Stimulated activated CD4-positive, alpha-beta T cell treated with anti-CD3 and anti-CD28 coated beads, Interleukin-1b, Interleukin-23, amount 100 ng/mL, for 4 hours (primary cell): ENCODE measurements at regions not wholly inside any gene's neighbourhood (a gene's known extent, or its start where the extent isn't known, plus 50 kb on each side); places are given as distances from the start of the nearest gene placed in this dataset.

ENCODE experiments used
- DNase-seq, 2 donors: peaks; one replicate each; pipeline ENCODE4 v3.0.0-alpha.2; 2020; ENCODE audit warnings: low read depth in 2 of 2

GRCh38 chr6:33950891-33951889 lies 147.4 kb upstream of the MLN start:
- DNase-seq: no peak

GRCh38 chr6:33950472-33950881 lies 146.7 kb upstream of the MLN start:
- no peak for DNase-seq

GRCh38 chr6:33949877-33950435 lies 146.2 kb upstream of the MLN start:
- no peak for DNase-seq

GRCh38 chr6:33949111-33949510 lies 145.3 kb upstream of the MLN start:
- no peak for DNase-seq

- no peak for DNase-seq
These were observed 144.3 kb upstream of the MLN start for GRCh38 chr6:33947916-33948594.

- no peak for DNase-seq
These were observed 143.2 kb upstream of the MLN start for GRCh38 chr6:33947047-33947446.

- no peak for DNase-seq
These were observed 142.1 kb upstream of the MLN start for GRCh38 chr6:33945931-33946330.

GRCh38 chr6:33944686-33945411 lies 141.0 kb upstream of the MLN start:
- no peak for DNase-seq

- DNase-seq: no peak
These were observed 133.1 kb upstream of the MLN start for GRCh38 chr6:33936886-33937285.

- no peak for DNase-seq
These were observed 131.8 kb upstream of the MLN start for GRCh38 chr6:33935439-33936080.

GRCh38 chr6:33934731-33935270 lies 131.0 kb upstream of the MLN start:
- no peak for DNase-seq

GRCh38 chr6:33933101-33933500 lies 129.3 kb upstream of the MLN start:
- DNase-seq: no peak

- no peak for DNase-seq
These were observed 128.0 kb upstream of the MLN start for GRCh38 chr6:33931799-33932198.

GRCh38 chr6:33929575-33930288 lies 125.9 kb upstream of the MLN start:
- DNase-seq: no peak

GRCh38 chr6:33927616-33928015 lies 123.8 kb upstream of the MLN start:
- no peak for DNase-seq

GRCh38 chr6:33927112-33927511 lies 123.3 kb upstream of the MLN start:
- DNase-seq: no peak

GRCh38 chr6:33926451-33926850 lies 122.6 kb upstream of the MLN start:
- no peak for DNase-seq

GRCh38 chr6:33925936-33926335 lies 122.1 kb upstream of the MLN start:
- DNase-seq: no peak

GRCh38 chr6:33925210-33925609 lies 121.4 kb upstream of the MLN start:
- DNase-seq: no peak

- DNase-seq: no peak
These were observed 120.9 kb upstream of the MLN start for GRCh38 chr6:33924681-33925080.
